ENCODE measurements at regions not wholly inside any gene's neighbourhood (a gene's known extent, or its start where the extent isn't known, plus 50 kb on each side); places are given as distances from the start of the nearest gene placed in this dataset.
"Not testable (repeated sequence)": the region's sequence is repeated elsewhere in the genome, so short reads cannot be mapped to it uniquely, and the experiment has no call there.

GRCh38 chr7:79636849-79637248, 183.4 kb upstream of the MAGI2 start:
- TF ChIP-seq CTCF (conservative IDR thresholded peaks at IDR 0.05; ENCODE audit: low read depth, low read length): no peak
- no peak for DNase-seq (ENCODE audit: low read depth)
- no peak overlapping the region for H3K4me3 ChIP-seq (ENCODE audit: low read length)

- DNase-seq (ENCODE audit: low read depth); H3K4me3 ChIP-seq (ENCODE audit: low read length): not testable (repeated sequence)
Measured at GRCh38 chr7:79625921-79626320, 172.5 kb upstream of the MAGI2 start.

- H3K4me3 ChIP-seq (ENCODE audit: low read length): no peak overlapping the region
- no peak for TF ChIP-seq CTCF (conservative IDR thresholded peaks at IDR 0.05; ENCODE audit: low read depth, low read length)
- DNase-seq (ENCODE audit: low read depth): no peak
Measured at GRCh38 chr7:79624336-79624735, 170.9 kb upstream of the MAGI2 start.

- H3K4me3 ChIP-seq (ENCODE audit: low read length): no peak overlapping the region
- no peak for DNase-seq (ENCODE audit: low read depth)
- TF ChIP-seq CTCF (conservative IDR thresholded peaks at IDR 0.05; ENCODE audit: low read depth, low read length): no peak
Measured at GRCh38 chr7:79622781-79623180, 169.3 kb upstream of the MAGI2 start.

- H3K4me3 ChIP-seq (ENCODE audit: low read length): no peak overlapping the region
- DNase-seq (ENCODE audit: low read depth): no peak
- TF ChIP-seq CTCF (conservative IDR thresholded peaks at IDR 0.05; ENCODE audit: low read depth, low read length): no peak
Measured at GRCh38 chr7:79620291-79620690, 166.8 kb upstream of the MAGI2 start.

- no peak for TF ChIP-seq CTCF (conservative IDR thresholded peaks at IDR 0.05; ENCODE audit: low read depth, low read length)
- H3K4me3 ChIP-seq (ENCODE audit: low read length): no peak overlapping the region
- DNase-seq (ENCODE audit: low read depth): no peak
Measured at GRCh38 chr7:79619216-79619615, 165.7 kb upstream of the MAGI2 start.

- H3K4me3 ChIP-seq (ENCODE audit: low read length): no peak overlapping the region
- no peak for DNase-seq (ENCODE audit: low read depth)
- no peak for TF ChIP-seq CTCF (conservative IDR thresholded peaks at IDR 0.05; ENCODE audit: low read depth, low read length)
Measured at GRCh38 chr7:79615871-79616640, 162.6 kb upstream of the MAGI2 start.
